ENCODE measurements at regions not wholly inside any gene's neighbourhood (a gene's known extent, or its start where the extent isn't known, plus 50 kb on each side); places are given as distances from the start of the nearest gene placed in this dataset.

DNA sequence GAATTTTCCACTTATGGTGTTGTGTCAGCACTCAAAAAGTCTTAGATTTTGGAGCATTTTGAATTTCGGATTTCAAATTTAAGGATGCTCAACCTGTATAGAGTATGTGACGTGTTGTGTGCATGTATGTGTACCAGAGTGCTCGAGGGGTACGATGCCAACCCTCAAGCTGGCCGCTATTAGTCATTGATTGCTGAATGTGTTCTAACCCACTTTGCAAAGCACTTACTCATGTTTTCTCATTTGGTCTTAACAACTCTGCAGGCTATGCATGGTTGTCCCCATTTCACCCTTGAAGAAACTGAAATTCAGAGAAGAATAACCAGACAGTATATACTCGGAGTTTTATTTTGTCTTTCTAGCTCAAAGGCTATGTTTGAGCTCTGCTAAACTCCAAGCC lies 196.4 kb upstream of the TENM4 start (continued):
- TF ChIP-seq, protein P1, sequence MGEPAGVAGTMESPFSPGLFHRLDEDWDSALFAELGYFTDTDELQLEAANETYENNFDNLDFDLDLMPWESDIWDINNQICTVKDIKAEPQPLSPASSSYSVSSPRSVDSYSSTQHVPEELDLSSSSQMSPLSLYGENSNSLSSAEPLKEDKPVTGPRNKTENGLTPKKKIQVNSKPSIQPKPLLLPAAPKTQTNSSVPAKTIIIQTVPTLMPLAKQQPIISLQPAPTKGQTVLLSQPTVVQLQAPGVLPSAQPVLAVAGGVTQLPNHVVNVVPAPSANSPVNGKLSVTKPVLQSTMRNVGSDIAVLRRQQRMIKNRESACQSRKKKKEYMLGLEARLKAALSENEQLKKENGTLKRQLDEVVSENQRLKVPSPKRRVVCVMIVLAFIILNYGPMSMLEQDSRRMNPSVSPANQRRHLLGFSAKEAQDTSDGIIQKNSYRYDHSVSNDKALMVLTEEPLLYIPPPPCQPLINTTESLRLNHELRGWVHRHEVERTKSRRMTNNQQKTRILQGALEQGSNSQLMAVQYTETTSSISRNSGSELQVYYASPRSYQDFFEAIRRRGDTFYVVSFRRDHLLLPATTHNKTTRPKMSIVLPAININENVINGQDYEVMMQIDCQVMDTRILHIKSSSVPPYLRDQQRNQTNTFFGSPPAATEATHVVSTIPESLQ (CRISPR knock-in tag; conservative IDR thresholded peaks at IDR 0.05), result no peak
- no peak for TF ChIP-seq HIC2 (CRISPR knock-in tag; IDR thresholded peaks at IDR 0.05; ENCODE audit: low read depth)

- Histone ChIP-seq H3K9me3 (ENCODE audit: low read length) (no peaks in the 10 kb centered on the region), H4K20me1 (ENCODE audit: insufficient read depth, low read length) (no peaks in the 10 kb centered on the region), H3K27ac (ENCODE audit: extremely low read length, insufficient read depth, low read length) (no peak overlapping the region), H3K4me1 (ENCODE audit: insufficient read depth, low read length) (no peaks in the 10 kb centered on the region), H3K79me2 (ENCODE audit: insufficient read depth, low read length) (no peaks in the 10 kb centered on the region), H3K4me2 (ENCODE audit: low read depth, low read length) (no peak overlapping the region), H3K4me3 (replicated peaks in 1 of 3; ENCODE audit: insufficient read depth in 1 of 3, low read depth in 2 of 3, low read length in 3 of 3) (no peak overlapping the region), H3K9ac (ENCODE audit: insufficient read depth, low read depth, low read length) (no peak overlapping the region), H2AFZ (ENCODE audit: low read length) (no peak overlapping the region), H3K27me3 (ENCODE audit: control insufficient read depth in 1 of 2, insufficient read depth in 2 of 2, low read length in 2 of 2) (no peaks in the 10 kb centered on the region), H3K36me3 (replicated peaks in 1 of 2; ENCODE audit: control insufficient read depth in 1 of 2, insufficient read depth in 2 of 2, low read length in 2 of 2) (no peaks in the 10 kb centered on the region)
- ChIA-PET CTCF (ENCODE audit: low intra/inter-chr PET ratio, low total read pairs) (no interaction called here), POLR2A (no interaction called here)
- TF ChIP-seq MAFK (conservative IDR thresholded peaks at IDR 0.05 in 1 of 2, IDR thresholded peaks at IDR 0.05 in 1 of 2; ENCODE audit: low read length in 2 of 2) (peak; percentile 4 to 28; a peak in 1 of 4 replicates), ZNF468 (CRISPR knock-in tag; IDR thresholded peaks at IDR 0.05) (no peak)
- TF ChIP-seq, protein P2, sequence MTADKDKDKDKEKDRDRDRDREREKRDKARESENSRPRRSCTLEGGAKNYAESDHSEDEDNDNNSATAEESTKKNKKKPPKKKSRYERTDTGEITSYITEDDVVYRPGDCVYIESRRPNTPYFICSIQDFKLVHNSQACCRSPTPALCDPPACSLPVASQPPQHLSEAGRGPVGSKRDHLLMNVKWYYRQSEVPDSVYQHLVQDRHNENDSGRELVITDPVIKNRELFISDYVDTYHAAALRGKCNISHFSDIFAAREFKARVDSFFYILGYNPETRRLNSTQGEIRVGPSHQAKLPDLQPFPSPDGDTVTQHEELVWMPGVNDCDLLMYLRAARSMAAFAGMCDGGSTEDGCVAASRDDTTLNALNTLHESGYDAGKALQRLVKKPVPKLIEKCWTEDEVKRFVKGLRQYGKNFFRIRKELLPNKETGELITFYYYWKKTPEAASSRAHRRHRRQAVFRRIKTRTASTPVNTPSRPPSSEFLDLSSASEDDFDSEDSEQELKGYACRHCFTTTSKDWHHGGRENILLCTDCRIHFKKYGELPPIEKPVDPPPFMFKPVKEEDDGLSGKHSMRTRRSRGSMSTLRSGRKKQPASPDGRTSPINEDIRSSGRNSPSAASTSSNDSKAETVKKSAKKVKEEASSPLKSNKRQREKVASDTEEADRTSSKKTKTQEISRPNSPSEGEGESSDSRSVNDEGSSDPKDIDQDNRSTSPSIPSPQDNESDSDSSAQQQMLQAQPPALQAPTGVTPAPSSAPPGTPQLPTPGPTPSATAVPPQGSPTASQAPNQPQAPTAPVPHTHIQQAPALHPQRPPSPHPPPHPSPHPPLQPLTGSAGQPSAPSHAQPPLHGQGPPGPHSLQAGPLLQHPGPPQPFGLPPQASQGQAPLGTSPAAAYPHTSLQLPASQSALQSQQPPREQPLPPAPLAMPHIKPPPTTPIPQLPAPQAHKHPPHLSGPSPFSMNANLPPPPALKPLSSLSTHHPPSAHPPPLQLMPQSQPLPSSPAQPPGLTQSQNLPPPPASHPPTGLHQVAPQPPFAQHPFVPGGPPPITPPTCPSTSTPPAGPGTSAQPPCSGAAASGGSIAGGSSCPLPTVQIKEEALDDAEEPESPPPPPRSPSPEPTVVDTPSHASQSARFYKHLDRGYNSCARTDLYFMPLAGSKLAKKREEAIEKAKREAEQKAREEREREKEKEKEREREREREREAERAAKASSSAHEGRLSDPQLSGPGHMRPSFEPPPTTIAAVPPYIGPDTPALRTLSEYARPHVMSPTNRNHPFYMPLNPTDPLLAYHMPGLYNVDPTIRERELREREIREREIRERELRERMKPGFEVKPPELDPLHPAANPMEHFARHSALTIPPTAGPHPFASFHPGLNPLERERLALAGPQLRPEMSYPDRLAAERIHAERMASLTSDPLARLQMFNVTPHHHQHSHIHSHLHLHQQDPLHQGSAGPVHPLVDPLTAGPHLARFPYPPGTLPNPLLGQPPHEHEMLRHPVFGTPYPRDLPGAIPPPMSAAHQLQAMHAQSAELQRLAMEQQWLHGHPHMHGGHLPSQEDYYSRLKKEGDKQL (CRISPR knock-in tag; IDR thresholded peaks at IDR 0.05; ENCODE audit: low read depth), result no peak
- in situ Hi-C loops (cut with HindIII; ENCODE audit: extremely low pct_ligation_motif_present, low pct_unique_long_range_greater_than_20kb), result no loop called here
- DNase-seq (ENCODE audit: low spot score), result no peak
- BruUV-seq (replicated peaks), result no TSS peak
- WGBS (ENCODE audit: low lambda C conversion rate), result 24% methylated on average over 3 of the region's 3 CpGs
- FAIRE-seq, result no peak
- intact Hi-C loops (cut with micrococcal nuclease; ENCODE audit: unreplicated experiment), result no loop called here
- no peak for ATAC-seq
Observed at GRCh38 chr11:79634905-79635304, 194.1 kb upstream of the TENM4 start.
